ENCODE measurements at regions not wholly inside any gene's neighbourhood (a gene's known extent, or its start where the extent isn't known, plus 50 kb on each side); places are given as distances from the start of the nearest gene placed in this dataset.

GRCh38 chr16:65540901-65541300 is 419.0 kb upstream of the CDH11 start:
- TF ChIP-seq POLR2A (IDR thresholded peaks at IDR 0.05) (no peak), CTCF (IDR thresholded peaks at IDR 0.05) (no peak)
- Histone ChIP-seq H3K36me3 (no peaks in the 10 kb centered on the region), H3K4me1 (no peaks in the 10 kb centered on the region), H3K27ac (no peak overlapping the region), H3K9me3 (no peaks in the 10 kb centered on the region), H3K4me3 (no peak overlapping the region), H3K27me3 (no peaks in the 10 kb centered on the region)
- intact Hi-C loops (cut with DNase I; ENCODE audit: low total_unique reads) = no loop called here
- no peak for DNase-seq

GRCh38 chr16:65538976-65539375 is 417.1 kb upstream of the CDH11 start:
- Histone ChIP-seq H3K27me3 (no peaks in the 10 kb centered on the region), H3K36me3 (no peaks in the 10 kb centered on the region), H3K4me1 (no peaks in the 10 kb centered on the region), H3K4me3 (no peak overlapping the region), H3K9me3 (no peaks in the 10 kb centered on the region), H3K27ac (no peak overlapping the region)
- TF ChIP-seq CTCF (IDR thresholded peaks at IDR 0.05) (no peak), POLR2A (IDR thresholded peaks at IDR 0.05) (no peak)
- no peak for DNase-seq
- intact Hi-C loops (cut with DNase I; ENCODE audit: low total_unique reads) = no loop called here

GRCh38 chr16:65537336-65537735 is 415.5 kb upstream of the CDH11 start:
- intact Hi-C loops (cut with DNase I; ENCODE audit: low total_unique reads) = no loop called here
- Histone ChIP-seq H3K36me3 (no peaks in the 10 kb centered on the region), H3K27me3 (no peaks in the 10 kb centered on the region), H3K4me1 (no peaks in the 10 kb centered on the region), H3K27ac (no peak overlapping the region), H3K9me3 (no peaks in the 10 kb centered on the region), H3K4me3 (no peak overlapping the region)
- TF ChIP-seq CTCF (IDR thresholded peaks at IDR 0.05) (no peak), POLR2A (IDR thresholded peaks at IDR 0.05) (no peak)
- no peak for DNase-seq

GRCh38 chr16:65534121-65534528 is 412.3 kb upstream of the CDH11 start:
- TF ChIP-seq POLR2A (IDR thresholded peaks at IDR 0.05) = no peak
- TF ChIP-seq CTCF (IDR thresholded peaks at IDR 0.05) = no peak
- no peak overlapping the region for H3K4me3 ChIP-seq
- no peak overlapping the region for H3K27ac ChIP-seq
- no peaks in the 10 kb centered on the region for H3K9me3 ChIP-seq
- H3K36me3 ChIP-seq = no peaks in the 10 kb centered on the region
- H3K27me3 ChIP-seq = no peaks in the 10 kb centered on the region
- intact Hi-C loops (cut with DNase I; ENCODE audit: low total_unique reads) = no loop called here
- DNase-seq = no peak
- no peaks in the 10 kb centered on the region for H3K4me1 ChIP-seq

GRCh38 chr16:65532846-65533245 is 411.0 kb upstream of the CDH11 start:
- no peak overlapping the region for H3K27ac ChIP-seq
- H3K36me3 ChIP-seq = no peaks in the 10 kb centered on the region
- H3K27me3 ChIP-seq = no peaks in the 10 kb centered on the region
- H3K9me3 ChIP-seq = no peaks in the 10 kb centered on the region
- TF ChIP-seq CTCF (IDR thresholded peaks at IDR 0.05) = no peak
- no peak for TF ChIP-seq POLR2A (IDR thresholded peaks at IDR 0.05)
- H3K4me3 ChIP-seq = no peak overlapping the region
- intact Hi-C loops (cut with DNase I; ENCODE audit: low total_unique reads) = no loop called here
- DNase-seq = no peak
- H3K4me1 ChIP-seq = no peaks in the 10 kb centered on the region

Measured in uterus (tissue), 3 donors.